LNCAP (cell line): ENCODE measurements at regions not wholly inside any gene's neighbourhood (a gene's known extent, or its start where the extent isn't known, plus 50 kb on each side); places are given as distances from the start of the nearest gene placed in this dataset.

Source experiments
- CTCF ChIP-seq: fragments of 450-650 bp; IDR thresholded peaks from 2 replicates; pipeline ENCODE4 v1.5.1; 2017; ENCODE audit warnings: mild to moderate bottlenecking

GRCh38 chr7:17227766-17228490 lies 70.5 kb upstream of the AHR start:
- TF ChIP-seq CTCF, result no peak

- TF ChIP-seq CTCF, result no peak
Observed at GRCh38 chr7:17229228-17229627, 69.2 kb upstream of the AHR start.

- no peak for TF ChIP-seq CTCF
Observed at GRCh38 chr7:17230099-17230807, 68.2 kb upstream of the AHR start.

GRCh38 chr7:17233603-17234002 lies 64.8 kb upstream of the AHR start:
- no peak for TF ChIP-seq CTCF

- no peak for TF ChIP-seq CTCF
Observed at GRCh38 chr7:17234030-17234397, 64.4 kb upstream of the AHR start.

- TF ChIP-seq CTCF, result no peak
Observed at GRCh38 chr7:17234398-17235031, 63.9 kb upstream of the AHR start.

GRCh38 chr7:17236171-17236570 lies 62.3 kb upstream of the AHR start:
- TF ChIP-seq CTCF, result no peak
